ENCODE measurements at regions not wholly inside any gene's neighbourhood (a gene's known extent, or its start where the extent isn't known, plus 50 kb on each side); places are given as distances from the start of the nearest gene placed in this dataset.

GRCh38 chr3:153652076-153652475 lies 469.1 kb upstream of the ARHGEF26 start:
- no peak for TF ChIP-seq CTCF (IDR thresholded peaks at IDR 0.05; ENCODE audit: low read depth, low read length, missing control alignments)
- no peak for DNase-seq (ENCODE audit: low read depth)

GRCh38 chr3:153657046-153657445 lies 464.1 kb upstream of the ARHGEF26 start:
- in situ Hi-C loops (cut with HindIII; ENCODE audit: low sequenced_read_pairs), result no loop called here
- no peak for DNase-seq (ENCODE audit: low read depth)
- no peak overlapping the region for H3K4me3 ChIP-seq (ENCODE audit: low read depth, low read length)
- TF ChIP-seq CTCF (IDR thresholded peaks at IDR 0.05; ENCODE audit: low read depth, low read length, missing control alignments), result no peak

More at GRCh38 chr3:153652076-153652475, 469.1 kb upstream of the ARHGEF26 start:
- in situ Hi-C loops (cut with HindIII; ENCODE audit: low sequenced_read_pairs), result no loop called here
- no peak overlapping the region for H3K4me3 ChIP-seq (ENCODE audit: low read depth, low read length)

- no peak for DNase-seq (ENCODE audit: low read depth)
- in situ Hi-C loops (cut with HindIII; ENCODE audit: low sequenced_read_pairs), result no loop called here
- H3K4me3 ChIP-seq (ENCODE audit: low read depth, low read length), result no peak overlapping the region
- TF ChIP-seq CTCF (IDR thresholded peaks at IDR 0.05; ENCODE audit: low read depth, low read length, missing control alignments), result no peak
Measured at GRCh38 chr3:153657461-153657860, 463.7 kb upstream of the ARHGEF26 start.

- in situ Hi-C loops (cut with HindIII; ENCODE audit: low sequenced_read_pairs), result no loop called here
- TF ChIP-seq CTCF (IDR thresholded peaks at IDR 0.05; ENCODE audit: low read depth, low read length, missing control alignments), result no peak
- H3K4me3 ChIP-seq (ENCODE audit: low read depth, low read length), result no peak overlapping the region
- DNase-seq (ENCODE audit: low read depth), result no peak
Measured at GRCh38 chr3:153658136-153658535, 463.1 kb upstream of the ARHGEF26 start.

- in situ Hi-C loops (cut with HindIII; ENCODE audit: low sequenced_read_pairs), result no loop called here
- no peak for DNase-seq (ENCODE audit: low read depth)
- TF ChIP-seq CTCF (IDR thresholded peaks at IDR 0.05; ENCODE audit: low read depth, low read length, missing control alignments), result no peak
- no peak overlapping the region for H3K4me3 ChIP-seq (ENCODE audit: low read depth, low read length)
Measured at GRCh38 chr3:153666991-153667740, 454.0 kb upstream of the ARHGEF26 start.

GRCh38 chr3:153669527-153669926 lies 451.7 kb upstream of the ARHGEF26 start:
- in situ Hi-C loops (cut with HindIII; ENCODE audit: low sequenced_read_pairs), result no loop called here
- peak; percentile 5 for TF ChIP-seq CTCF (IDR thresholded peaks at IDR 0.05; ENCODE audit: low read depth, low read length, missing control alignments)
- H3K4me3 ChIP-seq (ENCODE audit: low read depth, low read length), result no peak overlapping the region
- DNase-seq (ENCODE audit: low read depth), result no peak

Data from astrocyte of the cerebellum (primary cell).